HepG2 (cell line): ENCODE measurements at regions not wholly inside any gene's neighbourhood (a gene's known extent, or its start where the extent isn't known, plus 50 kb on each side); places are given as distances from the start of the nearest gene placed in this dataset.

Experiments
- ATAC-seq: fragments of 200-7000 bp; cut with Tn5 transposase; 3 replicates; pipeline ENCODE4 v1.9.1; 2020; ENCODE audit warnings: mild to moderate bottlenecking, moderate library complexity
- BruUV-seq: library from RNA; stranded (reverse); fragments of 400-500 nt; replicated peaks from 2 replicates; lab custom pipeline; 2021; lab: Mats Ljungman, UMichigan
- CTCF ChIA-PET: fragments of 300-600 bp; formaldehyde crosslinking; extraction: SDS; loops from one replicate; lab custom pipeline; 2021; ENCODE audit warnings: low total read pairs, inconsistent platforms, low intra/inter-chr PET ratio; lab: Yijun Ruan, JAX
- POLR2A ChIA-PET: fragments of 350-600 bp; sonication (Branson Sonifier 250); formaldehyde crosslinking; loops from one replicate; lab custom pipeline; 2020; ENCODE audit warnings: antibody characterized with exemption, inconsistent platforms; lab: Yijun Ruan, JAX
- DNase-seq: peaks from one replicate; pipeline ENCODE4 v3.0.0-alpha.2; 2015; ENCODE audit warnings: low spot score
- FAIRE-seq: peaks from 3 replicates; lab custom pipeline; 2011; peaks lifted over from hg19 to GRCh38; lab: Jason Lieb, UNC
- H2AFZ ChIP-seq: one replicate; pipeline ENCODE4 v1.6.1; 2011; ENCODE audit warnings: low read length, inconsistent platforms
- H3K27ac ChIP-seq: fragments of 300-600 bp; 3 replicates; pipeline ENCODE4 v1.8.0; 2011; ENCODE audit warnings: mixed run types, mild to moderate bottlenecking, mixed read lengths, low read length, inconsistent platforms; ENCODE audit not compliant: insufficient read depth; ENCODE audit errors: extremely low read length
- H3K27me3 ChIP-seq, 2 experiments: fragments of 200-600 bp in 1 of 2; 2 replicates in 1 of 2; 3 replicates in 1 of 2; pipeline versions ENCODE4 v1.6.0 to v1.8.0; 2011; ENCODE audit warnings: low read length in 2 of 2, mild to moderate bottlenecking in 2 of 2, moderate library complexity in 2 of 2, inconsistent platforms in 1 of 2; ENCODE audit not compliant: insufficient read depth in 2 of 2, control insufficient read depth in 1 of 2
- H3K36me3 ChIP-seq, 2 experiments: fragments of 200-600 bp in 1 of 2; replicated peaks in 1 of 2; 2 replicates in 1 of 2; 3 replicates in 1 of 2; pipeline versions ENCODE4 v1.5.1 to v1.8.0; 2011; ENCODE audit warnings: low read length in 2 of 2, inconsistent platforms in 1 of 2; ENCODE audit not compliant: insufficient read depth in 2 of 2, control insufficient read depth in 1 of 2
- H3K4me1 ChIP-seq: 2 replicates; pipeline ENCODE4 v1.5.1; 2012; ENCODE audit warnings: low read length, inconsistent platforms; ENCODE audit not compliant: insufficient read depth
- H3K4me2 ChIP-seq: 2 replicates; pipeline ENCODE4 v1.6.0; 2011; ENCODE audit warnings: low read depth, low read length, inconsistent platforms
- H3K4me3 ChIP-seq, 3 experiments: fragments of 200-600 bp in 1 of 3; sonication (generic), shearing (Covaris generic) in 1 of 3; replicated peaks in 1 of 3; 2 replicates each; pipeline ENCODE4 v1.5.1; 2011 to 2016; ENCODE audit warnings: low read length in 3 of 3, inconsistent platforms in 2 of 3, low read depth in 2 of 3, mild to moderate bottlenecking in 2 of 3, control low read depth in 1 of 3, mixed read lengths in 1 of 3; ENCODE audit not compliant: insufficient read depth in 1 of 3
- H3K79me2 ChIP-seq: one replicate; pipeline ENCODE4 v1.6.1; 2011; ENCODE audit warnings: low read length, inconsistent platforms; ENCODE audit not compliant: insufficient read depth
- H3K9ac ChIP-seq: 2 replicates; pipeline ENCODE4 v1.6.0; 2011; ENCODE audit warnings: mild to moderate bottlenecking, low read depth, low read length, inconsistent platforms; ENCODE audit not compliant: insufficient read depth
- H3K9me3 ChIP-seq: 2 replicates; pipeline ENCODE4 v1.5.1; 2012; ENCODE audit warnings: mild to moderate bottlenecking, low read length
- H4K20me1 ChIP-seq: 2 replicates; pipeline ENCODE4 v1.6.0; 2011; ENCODE audit warnings: inconsistent platforms, mild to moderate bottlenecking, low read length, moderate library complexity; ENCODE audit not compliant: insufficient read depth
- CBX5 ChIP-seq: sonication (generic); formaldehyde crosslinking; IDR thresholded peaks from 2 replicates; pipeline ENCODE4 v1.4.0; 2020; ENCODE audit warnings: missing genetic modification reagents, borderline replicate concordance
- DDIT3 ChIP-seq: sonication (generic); formaldehyde crosslinking; IDR thresholded peaks from 2 replicates; pipeline ENCODE4 v1.4.0; 2020; ENCODE audit warnings: mild to moderate bottlenecking, missing genetic modification reagents
- ELF4 ChIP-seq: sonication (generic); formaldehyde crosslinking; IDR thresholded peaks from 2 replicates; pipeline ENCODE4 v1.5.0; 2020; ENCODE audit warnings: missing genetic modification reagents, mild to moderate bottlenecking, moderate library complexity, borderline replicate concordance
- FOXC1 ChIP-seq: sonication (generic); formaldehyde crosslinking; IDR thresholded peaks from 2 replicates; pipeline ENCODE4 v1.8.0; 2022; ENCODE audit warnings: mild to moderate bottlenecking, missing genetic modification reagents, borderline replicate concordance
- HNRNPUL1 ChIP-seq: fragments of 200-400 bp; formaldehyde crosslinking; IDR thresholded peaks from 2 replicates; pipeline ENCODE4 v1.6.1; 2017; ENCODE audit warnings: low read depth, mild to moderate bottlenecking, low read length, moderate library complexity
- LCORL ChIP-seq, 2 experiments: fragments of 450-650 bp in 1 of 2; sonication (generic) in 1 of 2; formaldehyde crosslinking in 1 of 2; IDR thresholded peaks; 2 replicates each; pipeline versions ENCODE4 v1.5.0 to v1.6.1; 2017 to 2020; ENCODE audit warnings: antibody characterized with exemption in 1 of 2, missing genetic modification reagents in 1 of 2
- MTF1 ChIP-seq: sonication (generic); formaldehyde crosslinking; IDR thresholded peaks from 2 replicates; pipeline ENCODE4 v1.5.0; 2020; ENCODE audit warnings: missing genetic modification reagents
- NFYC ChIP-seq: IDR thresholded peaks from 2 replicates; pipeline ENCODE4 v1.6.1; 2016; ENCODE audit warnings: missing genetic modification reagents, missing compliant biosample characterization
- ZBTB33 ChIP-seq: sonication (generic); formaldehyde crosslinking; IDR thresholded peaks from 2 replicates; pipeline ENCODE4 v1.4.0; 2020; ENCODE audit warnings: missing genetic modification reagents
- ZNF30 ChIP-seq: sonication (generic); formaldehyde crosslinking; IDR thresholded peaks from 2 replicates; pipeline ENCODE4 v1.5.0; 2020; ENCODE audit warnings: mild to moderate bottlenecking, missing genetic modification reagents
- ZNF33B ChIP-seq: sonication (generic); formaldehyde crosslinking; IDR thresholded peaks from 2 replicates; pipeline ENCODE4 v1.5.1; 2020; ENCODE audit warnings: mild to moderate bottlenecking, missing genetic modification reagents
- ZNF564 ChIP-seq: sonication (generic); formaldehyde crosslinking; IDR thresholded peaks from 2 replicates; pipeline ENCODE4 v1.8.1; 2023; ENCODE audit warnings: mild to moderate bottlenecking, missing genetic modification reagents
- ZNF670 ChIP-seq: sonication (generic); formaldehyde crosslinking; IDR thresholded peaks from 2 replicates; pipeline ENCODE4 v1.8.0; 2022; ENCODE audit warnings: mild to moderate bottlenecking, missing genetic modification reagents, borderline replicate concordance
- ZNF773 ChIP-seq: sonication (generic); formaldehyde crosslinking; IDR thresholded peaks from 2 replicates; pipeline ENCODE4 v1.4.0; 2020; ENCODE audit warnings: missing genetic modification reagents, borderline replicate concordance
- WGBS: methylation state at CpG from one replicate; pipeline ENCODE4 v1.1.6; 2017; ENCODE audit warnings: low lambda C conversion rate; 5-methylcytosine and 5-hydroxymethylcytosine counted together
- in situ Hi-C: cut with HindIII; loops from 2 replicates; pipeline ENCODE4 v1.10.0; 2017; ENCODE audit warnings: low pct_unique_long_range_greater_than_20kb; ENCODE audit not compliant: extremely low pct_ligation_motif_present
- intact Hi-C: fragments of 100-400 bp; cut with micrococcal nuclease; formaldehyde crosslinking; loops from one replicate; pipeline ENCODE4 v1.10.0; 2022; ENCODE audit not compliant: unreplicated experiment
- TF ChIP-seq, protein P1 (sequence below): sonication (generic); formaldehyde crosslinking; IDR thresholded peaks from 2 replicates; pipeline ENCODE4 v1.5.0; 2020; ENCODE audit warnings: missing genetic modification reagents
- TF ChIP-seq, protein P2 (sequence below): sonication (generic); formaldehyde crosslinking; IDR thresholded peaks from 2 replicates; pipeline ENCODE4 v1.8.0; 2022; ENCODE audit warnings: low read depth, missing genetic modification reagents

- FAIRE-seq, result no peak
- no peak overlapping the region for H3K4me3 ChIP-seq
- TF ChIP-seq ZNF30 (CRISPR knock-in tag) (no peak), CBX5 (no peak), HNRNPUL1 (no peak), DDIT3 (CRISPR knock-in tag) (no peak), MTF1 (no peak), ZNF773 (CRISPR knock-in tag) (no peak), ZBTB33 (no peak), ZNF670 (CRISPR knock-in tag) (no peak), ZNF564 (no peak), FOXC1 (no peak), ZNF33B (CRISPR knock-in tag) (no peak), LCORL (IDR thresholded peaks at IDR 0.05) (no peak), LCORL (CRISPR knock-in tag; IDR thresholded peaks at IDR 0.05) (no peak), ELF4 (no peak), NFYC (CRISPR knock-in tag) (no peak)
- TF ChIP-seq, protein P1, sequence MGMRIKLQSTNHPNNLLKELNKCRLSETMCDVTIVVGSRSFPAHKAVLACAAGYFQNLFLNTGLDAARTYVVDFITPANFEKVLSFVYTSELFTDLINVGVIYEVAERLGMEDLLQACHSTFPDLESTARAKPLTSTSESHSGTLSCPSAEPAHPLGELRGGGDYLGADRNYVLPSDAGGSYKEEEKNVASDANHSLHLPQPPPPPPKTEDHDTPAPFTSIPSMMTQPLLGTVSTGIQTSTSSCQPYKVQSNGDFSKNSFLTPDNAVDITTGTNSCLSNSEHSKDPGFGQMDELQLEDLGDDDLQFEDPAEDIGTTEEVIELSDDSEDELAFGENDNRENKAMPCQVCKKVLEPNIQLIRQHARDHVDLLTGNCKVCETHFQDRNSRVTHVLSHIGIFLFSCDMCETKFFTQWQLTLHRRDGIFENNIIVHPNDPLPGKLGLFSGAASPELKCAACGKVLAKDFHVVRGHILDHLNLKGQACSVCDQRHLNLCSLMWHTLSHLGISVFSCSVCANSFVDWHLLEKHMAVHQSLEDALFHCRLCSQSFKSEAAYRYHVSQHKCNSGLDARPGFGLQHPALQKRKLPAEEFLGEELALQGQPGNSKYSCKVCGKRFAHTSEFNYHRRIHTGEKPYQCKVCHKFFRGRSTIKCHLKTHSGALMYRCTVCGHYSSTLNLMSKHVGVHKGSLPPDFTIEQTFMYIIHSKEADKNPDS (CRISPR knock-in tag), result no peak
- TF ChIP-seq, protein P2, sequence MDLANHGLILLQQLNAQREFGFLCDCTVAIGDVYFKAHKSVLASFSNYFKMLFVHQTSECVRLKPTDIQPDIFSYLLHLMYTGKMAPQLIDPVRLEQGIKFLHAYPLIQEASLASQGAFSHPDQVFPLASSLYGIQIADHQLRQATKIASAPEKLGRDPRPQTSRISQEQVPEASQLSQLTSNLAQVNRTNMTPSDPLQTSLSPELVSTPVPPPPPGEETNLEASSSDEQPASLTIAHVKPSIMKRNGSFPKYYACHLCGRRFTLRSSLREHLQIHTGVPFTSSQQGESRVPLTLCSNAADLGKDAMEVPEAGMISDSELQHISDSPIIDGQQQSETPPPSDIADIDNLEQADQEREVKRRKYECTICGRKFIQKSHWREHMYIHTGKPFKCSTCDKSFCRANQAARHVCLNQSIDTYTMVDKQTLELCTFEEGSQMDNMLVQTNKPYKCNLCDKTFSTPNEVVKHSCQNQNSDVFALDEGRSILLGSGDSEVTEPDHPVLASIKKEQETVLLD, result no peak
- CTCF ChIA-PET, result no interaction called here
- no peaks in the 10 kb centered on the region for H3K27me3 ChIP-seq
- ATAC-seq, result no peak
- no peak overlapping the region for H3K27ac ChIP-seq
- intact Hi-C loops (no loop called here), in situ Hi-C loops (no loop called here)
- no peak overlapping the region for H3K9ac ChIP-seq
- DNase-seq, result no peak
- H3K4me1 ChIP-seq, result no peaks in the 10 kb centered on the region
- no peaks in the 10 kb centered on the region for H3K9me3 ChIP-seq
- WGBS, result 4% methylated on average over 3 of the region's 3 CpGs
- H3K4me2 ChIP-seq, result no peak overlapping the region
- no TSS peak for BruUV-seq
- POLR2A ChIA-PET, result no interaction called here
- H3K36me3 ChIP-seq, result no peaks in the 10 kb centered on the region
- no peak overlapping the region for H2AFZ ChIP-seq
- no peaks in the 10 kb centered on the region for H4K20me1 ChIP-seq
- H3K79me2 ChIP-seq, result no peaks in the 10 kb centered on the region
These were observed 356.0 kb upstream of the KYNU start for GRCh38 chr2:142521492-142521891.
